ENCODE measurements at regions not wholly inside any gene's neighbourhood (a gene's known extent, or its start where the extent isn't known, plus 50 kb on each side); places are given as distances from the start of the nearest gene placed in this dataset.

DNA sequence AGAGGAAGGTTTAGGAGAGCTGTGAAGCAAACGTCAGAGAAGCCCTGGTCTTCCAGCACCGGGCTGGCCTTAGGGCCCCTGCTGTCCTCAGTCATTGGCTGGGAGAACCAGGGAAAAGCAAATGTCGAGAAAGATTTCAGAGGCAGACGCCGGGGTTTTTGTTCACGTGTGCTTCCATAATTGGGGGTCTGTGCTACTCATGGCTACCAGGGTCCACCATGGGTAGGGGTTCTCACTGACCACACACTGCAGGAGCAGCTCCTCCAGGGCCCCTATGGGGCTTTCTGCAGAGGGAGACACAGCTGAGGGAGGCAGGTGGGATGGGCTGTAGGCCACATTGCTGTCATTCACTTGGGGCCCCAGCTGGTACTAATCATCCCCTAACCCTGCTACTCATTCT, 291.8 kb upstream of the FOXQ1 start:
- TF ChIP-seq YY1 (IDR thresholded peaks at IDR 0.05; ENCODE audit: extremely low read depth, insufficient replicate concordance, low read depth, low read length) (no peak), POLR2A (IDR thresholded peaks at IDR 0.05; ENCODE audit: borderline replicate concordance, extremely low read depth, insufficient read depth, insufficient read length) (no peak), POLR2AphosphoS5 (IDR thresholded peaks at IDR 0.05; ENCODE audit: low read depth, low read length) (no peak)
